ENCODE measurements at regions not wholly inside any gene's neighbourhood (a gene's known extent, or its start where the extent isn't known, plus 50 kb on each side); places are given as distances from the start of the nearest gene placed in this dataset.

DNA sequence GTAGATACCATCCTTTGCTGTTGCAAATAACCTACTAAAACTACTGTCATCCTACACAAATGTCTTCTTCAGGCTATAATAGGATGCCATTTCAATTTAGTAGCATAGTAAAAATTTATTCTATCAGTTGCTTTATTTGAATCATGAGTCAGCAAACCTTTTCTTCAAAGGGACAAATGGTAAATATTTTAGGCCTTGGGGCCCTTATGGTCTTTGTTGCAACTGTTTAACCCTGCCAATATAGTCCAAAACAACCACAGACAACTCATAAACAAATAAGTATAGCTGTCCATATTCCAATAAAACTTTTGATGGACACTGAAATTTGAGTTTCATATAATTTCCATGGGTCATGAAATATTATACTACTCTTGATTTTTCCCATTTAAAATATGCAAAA lies 54.0 kb upstream of the CCBE1 start:
- TF ChIP-seq FOXP2 (optimal IDR thresholded peaks at IDR 0.05; ENCODE audit: control extremely low read depth, extremely low read length, insufficient read depth) (no peak), EZH2 (IDR thresholded peaks at IDR 0.05) (no peak)

Measured in SK-N-MC (cell line).